T-helper 17 cell (primary cell): ENCODE measurements at regions not wholly inside any gene's neighbourhood (a gene's known extent, or its start where the extent isn't known, plus 50 kb on each side); places are given as distances from the start of the nearest gene placed in this dataset.

Experiments used
- ATAC-seq: fragments of 150-1000 bp; cut with Tn5 transposase; 2 replicates; pipeline ENCODE4 v1.10.0; 2021; ENCODE audit warnings: mild to moderate bottlenecking, moderate library complexity
- DNase-seq, 3 donors: peaks; one replicate each; pipeline versions ENCODE4 v3.0.0 to v3.0.0-alpha.2; 2020 to 2021
- H3K9me3 ChIP-seq: one replicate; pipeline ENCODE4 v1.7.0; 2013; ENCODE audit warnings: low read length, mild to moderate bottlenecking; ENCODE audit not compliant: control insufficient read depth, poor library complexity, severe bottlenecking
- H3K27ac Mint-ChIP-seq: one replicate; pipeline ENCODE4 v1.8.0; 2022; ENCODE audit warnings: mild to moderate bottlenecking, moderate library complexity, mixed read lengths
- H3K27me3 Mint-ChIP-seq: one replicate; pipeline ENCODE4 v1.8.0; 2022; ENCODE audit warnings: mixed read lengths
- H3K36me3 Mint-ChIP-seq: one replicate; pipeline ENCODE4 v1.8.0; 2022; ENCODE audit warnings: low read depth, mixed read lengths
- H3K4me1 Mint-ChIP-seq: one replicate; pipeline ENCODE4 v1.8.0; 2022; ENCODE audit warnings: mild to moderate bottlenecking, mixed read lengths
- H3K4me3 Mint-ChIP-seq: one replicate; pipeline ENCODE4 v1.8.0; 2022; ENCODE audit warnings: mild to moderate bottlenecking, moderate library complexity, mixed read lengths

GRCh38 chr4:123555807-123556273 lies 159.2 kb downstream of the SPRY1 start:
- no peaks in the 10 kb centered on the region for H3K9me3 ChIP-seq
- Mint-ChIP-seq H3K4me1 (peaks cover 3% of the 10 kb centered on the region), H3K4me3 (no peak overlapping the region), H3K36me3 (no peaks in the 10 kb centered on the region), H3K27me3 (peaks cover 12% of the 10 kb centered on the region), H3K27ac (no peak overlapping the region)
- DNase-seq (no peak), ATAC-seq (no peak)

GRCh38 chr4:123556526-123556925 lies 159.9 kb downstream of the SPRY1 start:
- DNase-seq, result no peak
- no peak overlapping the region for H3K27ac Mint-ChIP-seq
- H3K4me3 Mint-ChIP-seq, result no peak overlapping the region

GRCh38 chr4:123557857-123558536 lies 161.4 kb downstream of the SPRY1 start:
- Mint-ChIP-seq H3K4me1 (peaks cover 3% of the 10 kb centered on the region), H3K36me3 (no peaks in the 10 kb centered on the region), H3K27ac (no peak overlapping the region), H3K4me3 (no peak overlapping the region), H3K27me3 (peaks cover 16% of the 10 kb centered on the region)
- ATAC-seq, result no peak
- no peaks in the 10 kb centered on the region for H3K9me3 ChIP-seq
- DNase-seq, result no peak

More at GRCh38 chr4:123556526-123556925, 159.9 kb downstream of the SPRY1 start:
- no peaks in the 10 kb centered on the region for H3K9me3 ChIP-seq
- Mint-ChIP-seq H3K4me1 (peaks cover 3% of the 10 kb centered on the region), H3K36me3 (no peaks in the 10 kb centered on the region), H3K27me3 (peaks cover 14% of the 10 kb centered on the region)
- no peak for ATAC-seq

GRCh38 chr4:123558865-123559264 lies 162.3 kb downstream of the SPRY1 start:
- no peaks in the 10 kb centered on the region for H3K9me3 ChIP-seq
- no peak for ATAC-seq
- Mint-ChIP-seq H3K4me1 (no peaks in the 10 kb centered on the region), H3K27ac (no peak overlapping the region), H3K27me3 (peaks cover 16% of the 10 kb centered on the region), H3K36me3 (no peaks in the 10 kb centered on the region), H3K4me3 (no peak overlapping the region)
- no peak for DNase-seq

- no peaks in the 10 kb centered on the region for H3K9me3 ChIP-seq
- H3K27ac Mint-ChIP-seq, result no peak overlapping the region
- ATAC-seq (no peak), DNase-seq (no peak)
- H3K27me3 Mint-ChIP-seq, result peaks cover 16% of the 10 kb centered on the region
- H3K4me1 Mint-ChIP-seq, result peaks cover 3% of the 10 kb centered on the region
- H3K4me3 Mint-ChIP-seq, result no peak overlapping the region
- H3K36me3 Mint-ChIP-seq, result no peaks in the 10 kb centered on the region
Measured at GRCh38 chr4:123559955-123560871, 163.6 kb downstream of the SPRY1 start.

- H3K4me1 Mint-ChIP-seq, result peaks cover 3% of the 10 kb centered on the region
- H3K9me3 ChIP-seq, result no peaks in the 10 kb centered on the region
- H3K36me3 Mint-ChIP-seq, result no peaks in the 10 kb centered on the region
- no peak overlapping the region for H3K4me3 Mint-ChIP-seq
- H3K27me3 Mint-ChIP-seq, result peaks cover 15% of the 10 kb centered on the region
- ATAC-seq, result no peak
- no peak overlapping the region for H3K27ac Mint-ChIP-seq
- no peak for DNase-seq
Measured at GRCh38 chr4:123561525-123561924, 164.9 kb downstream of the SPRY1 start.

- Mint-ChIP-seq H3K36me3 (no peaks in the 10 kb centered on the region), H3K27me3 (peaks cover 11% of the 10 kb centered on the region), H3K4me1 (peaks cover 3% of the 10 kb centered on the region), H3K4me3 (no peak overlapping the region), H3K27ac (no peak overlapping the region)
- H3K9me3 ChIP-seq, result no peaks in the 10 kb centered on the region
- ATAC-seq, result no peak
- DNase-seq, result no peak
Measured at GRCh38 chr4:123562994-123563750, 166.6 kb downstream of the SPRY1 start.

- ATAC-seq (peak; percentile 99), DNase-seq (peak in 1 of 3 donors; percentile 28)
- Mint-ChIP-seq H3K4me3 (no peak overlapping the region), H3K36me3 (no peaks in the 10 kb centered on the region), H3K27ac (peak overlapping the region; percentile 24), H3K27me3 (peaks cover 11% of the 10 kb centered on the region), H3K4me1 (peaks cover 3% of the 10 kb centered on the region)
- H3K9me3 ChIP-seq, result no peaks in the 10 kb centered on the region
Measured at GRCh38 chr4:123564758-123565346, 168.3 kb downstream of the SPRY1 start.

GRCh38 chr4:123568936-123569335 lies 172.3 kb downstream of the SPRY1 start:
- no peaks in the 10 kb centered on the region for H3K9me3 ChIP-seq
- Mint-ChIP-seq H3K27me3 (no peaks in the 10 kb centered on the region), H3K27ac (no peak overlapping the region), H3K4me3 (no peak overlapping the region), H3K36me3 (no peaks in the 10 kb centered on the region), H3K4me1 (peaks cover 3% of the 10 kb centered on the region)
- DNase-seq, result no peak
- no peak for ATAC-seq

GRCh38 chr4:123569541-123569940 lies 172.9 kb downstream of the SPRY1 start:
- no peak overlapping the region for H3K27ac Mint-ChIP-seq
- no peaks in the 10 kb centered on the region for H3K27me3 Mint-ChIP-seq
- no peaks in the 10 kb centered on the region for H3K9me3 ChIP-seq
- no peak for ATAC-seq
- no peaks in the 10 kb centered on the region for H3K36me3 Mint-ChIP-seq
- no peak for DNase-seq
- peaks cover 3% of the 10 kb centered on the region for H3K4me1 Mint-ChIP-seq
- no peak overlapping the region for H3K4me3 Mint-ChIP-seq

GRCh38 chr4:123573866-123574508 lies 177.4 kb downstream of the SPRY1 start:
- Mint-ChIP-seq H3K4me1 (no peaks in the 10 kb centered on the region), H3K4me3 (no peak overlapping the region), H3K27me3 (no peaks in the 10 kb centered on the region), H3K36me3 (no peaks in the 10 kb centered on the region), H3K27ac (no peak overlapping the region)
- DNase-seq, result no peak
- no peaks in the 10 kb centered on the region for H3K9me3 ChIP-seq
- no peak for ATAC-seq

GRCh38 chr4:123575291-123575690 lies 178.7 kb downstream of the SPRY1 start:
- no peaks in the 10 kb centered on the region for H3K9me3 ChIP-seq
- H3K4me1 Mint-ChIP-seq, result no peaks in the 10 kb centered on the region
- no peak overlapping the region for H3K27ac Mint-ChIP-seq
- no peak for ATAC-seq
- no peak for DNase-seq
- H3K36me3 Mint-ChIP-seq, result no peaks in the 10 kb centered on the region
- H3K4me3 Mint-ChIP-seq, result no peak overlapping the region
- no peaks in the 10 kb centered on the region for H3K27me3 Mint-ChIP-seq
